A549 (cell line): ENCODE measurements at regions not wholly inside any gene's neighbourhood (a gene's known extent, or its start where the extent isn't known, plus 50 kb on each side); places are given as distances from the start of the nearest gene placed in this dataset.
A peak's percentile ranks its signal among the peaks of the same experiment; 100 is the strongest.

Experiments used
- ATAC-seq, 2 experiments: fragments of 200-7000 bp in 1 of 2; fragments of >200 bp in 1 of 2; cut with Nextera tagmentation in 1 of 2; cut with Tn5 transposase in 1 of 2; 3 replicates each; pipeline versions ENCODE4 v1.8.0 to v1.9.1; 2018 to 2020; ENCODE audit warnings: mild to moderate bottlenecking in 1 of 2, moderate library complexity in 1 of 2
- CTCF ChIA-PET: fragments of 300-600 bp; sonication (Branson Sonifier 250); formaldehyde crosslinking; extraction: SDS; loops from one replicate; lab custom pipeline; 2021; ENCODE audit warnings: antibody characterized with exemption, inconsistent platforms; lab: Yijun Ruan, JAX
- POLR2A ChIA-PET: fragments of 350-600 bp; formaldehyde crosslinking; extraction: SDS; loops from one replicate; lab custom pipeline; 2021; ENCODE audit warnings: antibody characterized with exemption, inconsistent platforms; lab: Yijun Ruan, JAX
- DNase-seq, 2 experiments: peaks; one replicate each; pipeline versions ENCODE4 v3.0.0 to v3.0.0-alpha.2; 2011 to 2016; ENCODE audit warnings: low read depth in 1 of 2, low spot score in 1 of 2
- FAIRE-seq: peaks from 2 replicates; lab custom pipeline; 2011; peaks lifted over from hg19 to GRCh38; lab: Jason Lieb, UNC
- H3K27ac ChIP-seq, 2 experiments: fragments of >200 bp; sonication (Bioruptor Twin); formaldehyde crosslinking; 3 replicates each; pipeline ENCODE4 v1.5.1; 2016 to 2017
- H3K4me1 ChIP-seq: fragments of >200 bp; sonication (Bioruptor Twin); formaldehyde crosslinking; 3 replicates; pipeline ENCODE4 v1.6.1; 2016
- H3K4me2 ChIP-seq: fragments of >200 bp; sonication (Bioruptor Twin); formaldehyde crosslinking; 3 replicates; pipeline ENCODE4 v1.6.1; 2016
- H3K4me3 ChIP-seq: fragments of >200 bp; sonication (Bioruptor Twin); formaldehyde crosslinking; 3 replicates; pipeline ENCODE4 v1.5.1; 2016
- H3K9me3 ChIP-seq: fragments of >200 bp; sonication (Bioruptor Twin); formaldehyde crosslinking; 3 replicates; pipeline ENCODE4 v1.6.1; 2016
- BHLHE40 ChIP-seq: IDR thresholded peaks from 2 replicates; pipeline ENCODE4 v1.6.1; 2012; ENCODE audit warnings: low read depth, low read length, inconsistent platforms
- CBX2 ChIP-seq: fragments of 200-600 bp; sonication (generic); IDR thresholded peaks from 2 replicates; pipeline ENCODE4 v1.6.1; 2016; ENCODE audit warnings: low read depth, mild to moderate bottlenecking, borderline replicate concordance
- CHD2 ChIP-seq: fragments of 150-350 bp; IDR thresholded peaks from 2 replicates; pipeline ENCODE4 v1.6.1; 2014; ENCODE audit warnings: low read length; ENCODE audit not compliant: partially characterized antibody
- CHD4 ChIP-seq: fragments of 200-600 bp; sonication (generic); IDR thresholded peaks from 2 replicates; pipeline ENCODE4 v1.6.1; 2016; ENCODE audit warnings: antibody characterized with exemption, mild to moderate bottlenecking, borderline replicate concordance
- CTCF ChIP-seq: fragments of >200 bp; sonication (Bioruptor Twin); formaldehyde crosslinking; IDR thresholded peaks from 3 replicates; pipeline ENCODE4 v1.5.1; 2016
- EHMT2 ChIP-seq: fragments of 200-600 bp; sonication (generic); IDR thresholded peaks from 2 replicates; pipeline ENCODE4 v1.6.1; 2016; ENCODE audit warnings: antibody characterized with exemption, low read depth, mild to moderate bottlenecking, moderate library complexity
- ELK1 ChIP-seq: fragments of 150-350 bp; IDR thresholded peaks from 2 replicates; pipeline ENCODE4 v1.6.1; 2014; ENCODE audit warnings: low read depth, mild to moderate bottlenecking, low read length
- FOSB ChIP-seq: fragments of 250-450 bp; sonication (Bioruptor Pico); IDR thresholded peaks from 2 replicates; pipeline ENCODE4 v1.5.0; 2020; ENCODE audit warnings: mild to moderate bottlenecking, moderate library complexity
- HDAC2 ChIP-seq: fragments of 200-600 bp; sonication (generic); IDR thresholded peaks from 2 replicates; pipeline ENCODE4 v1.6.1; 2016
- HMGXB4 ChIP-seq: fragments of 250-450 bp; sonication (Bioruptor Pico); IDR thresholded peaks from 2 replicates; pipeline ENCODE4 v1.5.0; 2021; ENCODE audit warnings: mild to moderate bottlenecking, moderate library complexity, borderline replicate concordance
- HOXA7 ChIP-seq: fragments of 250-450 bp; sonication (Bioruptor Pico); IDR thresholded peaks from 2 replicates; pipeline ENCODE4 v1.5.0; 2020; ENCODE audit warnings: mild to moderate bottlenecking, moderate library complexity
- KDM1A ChIP-seq: fragments of 200-600 bp; sonication (generic); IDR thresholded peaks from 2 replicates; pipeline ENCODE4 v1.6.1; 2016; ENCODE audit warnings: low read depth, mild to moderate bottlenecking
- MAFK ChIP-seq: fragments of 450-650 bp; IDR thresholded peaks from 2 replicates; pipeline ENCODE4 v1.6.1; 2014; ENCODE audit not compliant: partially characterized antibody
- MAZ ChIP-seq: fragments of 150-350 bp; IDR thresholded peaks from 2 replicates; pipeline ENCODE4 v1.6.1; 2014; ENCODE audit warnings: antibody characterized with exemption, low read depth, low read length, borderline replicate concordance
- MYC ChIP-seq: IDR thresholded peaks from 2 replicates; pipeline ENCODE4 v1.6.1; 2012; ENCODE audit warnings: mild to moderate bottlenecking, inconsistent platforms, low read length, improper control_type of control experiment, borderline replicate concordance
- NFE2L2 ChIP-seq: fragments of 150-350 bp; conservative IDR thresholded peaks from 2 replicates; pipeline ENCODE4 v1.6.1; 2014; ENCODE audit warnings: low read length
- NPAS2 ChIP-seq: fragments of 250-450 bp; sonication (Bioruptor Pico); IDR thresholded peaks from 2 replicates; pipeline ENCODE4 v1.8.0; 2022; ENCODE audit warnings: mild to moderate bottlenecking, moderate library complexity, borderline replicate concordance
- NR3C1 ChIP-seq: fragments of >200 bp; sonication (Bioruptor Twin); formaldehyde crosslinking; IDR thresholded peaks from 3 replicates; pipeline ENCODE4 v1.6.1; 2017
- PHF8 ChIP-seq: fragments of 200-600 bp; sonication (generic); IDR thresholded peaks from 2 replicates; pipeline ENCODE4 v1.6.1; 2016; ENCODE audit warnings: low read depth, mild to moderate bottlenecking, antibody characterized with exemption, moderate library complexity, borderline replicate concordance
- POLR2A ChIP-seq: IDR thresholded peaks from 2 replicates; pipeline ENCODE4 v1.6.1; 2012; ENCODE audit warnings: mild to moderate bottlenecking, low read length
- RAD21 ChIP-seq, 2 experiments: fragments of >200 bp in 1 of 2; sonication (Bioruptor Twin) in 1 of 2; formaldehyde crosslinking in 1 of 2; IDR thresholded peaks in 1 of 2; conservative IDR thresholded peaks in 1 of 2; 2 replicates in 1 of 2; 3 replicates in 1 of 2; pipeline ENCODE4 v1.6.1; 2012 to 2018; ENCODE audit warnings: inconsistent platforms in 1 of 2
- RARB ChIP-seq: fragments of 250-450 bp; sonication (Bioruptor Pico); IDR thresholded peaks from 2 replicates; pipeline ENCODE4 v1.8.0; 2021; ENCODE audit warnings: mild to moderate bottlenecking, moderate library complexity
- RCOR1 ChIP-seq: fragments of 150-350 bp; IDR thresholded peaks from 2 replicates; pipeline ENCODE4 v1.6.1; 2014; ENCODE audit warnings: antibody characterized with exemption, low read length, low read depth
- RFX5 ChIP-seq: fragments of 450-650 bp; IDR thresholded peaks from 2 replicates; pipeline ENCODE4 v1.7.1; 2014; ENCODE audit warnings: antibody characterized with exemption, mild to moderate bottlenecking, moderate library complexity
- RNF2 ChIP-seq: fragments of 200-600 bp; sonication (generic); IDR thresholded peaks from 2 replicates; pipeline ENCODE4 v1.6.1; 2016; ENCODE audit warnings: low read depth, mild to moderate bottlenecking, antibody characterized with exemption, moderate library complexity, borderline replicate concordance
- SMC3 ChIP-seq: fragments of >200 bp; sonication (Bioruptor Twin); formaldehyde crosslinking; IDR thresholded peaks from 3 replicates; pipeline ENCODE4 v1.6.1; 2018; ENCODE audit warnings: inconsistent platforms
- SREBF2 ChIP-seq: fragments of 450-650 bp; IDR thresholded peaks from 2 replicates; pipeline ENCODE4 v1.6.1; 2014; ENCODE audit warnings: mild to moderate bottlenecking, moderate library complexity
- ZFP36 ChIP-seq: fragments of 450-650 bp; IDR thresholded peaks from 2 replicates; pipeline ENCODE4 v1.6.1; 2014; ENCODE audit warnings: borderline replicate concordance; ENCODE audit not compliant: partially characterized antibody
- ZNF302 ChIP-seq: fragments of 250-450 bp; sonication (Bioruptor Pico); IDR thresholded peaks from 2 replicates; pipeline ENCODE4 v1.9.0; 2021; ENCODE audit warnings: inconsistent platforms, mild to moderate bottlenecking, moderate library complexity
- ZSCAN20 ChIP-seq: fragments of 250-450 bp; sonication (Bioruptor Pico); IDR thresholded peaks from 2 replicates; pipeline ENCODE4 v1.8.0; 2022; ENCODE audit warnings: mild to moderate bottlenecking, moderate library complexity
- WGBS: methylation state at CpG from one replicate; pipeline ENCODE4 v1.1.6; 2017; ENCODE audit errors: missing lambda C conversion rate; 5-methylcytosine and 5-hydroxymethylcytosine counted together
- TF ChIP-seq, protein P1 (sequence below): fragments of >200 bp; sonication (Bioruptor Twin); formaldehyde crosslinking; IDR thresholded peaks from 2 replicates; pipeline ENCODE4 v1.6.1; 2016

- no peak for TF ChIP-seq CHD4
- no peak for TF ChIP-seq PHF8
- no peak for TF ChIP-seq CHD2
- TF ChIP-seq RARB = no peak
- TF ChIP-seq RAD21 (conservative IDR thresholded peaks at IDR 0.05 in 1 of 2, IDR thresholded peaks at IDR 0.05 in 1 of 2) = peak; percentile 67 to 73
- TF ChIP-seq HDAC2 = no peak
- TF ChIP-seq, protein P1, sequence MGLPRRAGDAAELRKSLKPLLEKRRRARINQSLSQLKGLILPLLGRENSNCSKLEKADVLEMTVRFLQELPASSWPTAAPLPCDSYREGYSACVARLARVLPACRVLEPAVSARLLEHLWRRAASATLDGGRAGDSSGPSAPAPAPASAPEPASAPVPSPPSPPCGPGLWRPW = no peak
- TF ChIP-seq RCOR1 = no peak
- TF ChIP-seq RFX5 = no peak
- TF ChIP-seq CTCF = peak; percentile 70
- no peak for TF ChIP-seq BHLHE40
- no peak for TF ChIP-seq RNF2
- TF ChIP-seq KDM1A = no peak
- TF ChIP-seq SMC3 = peak; percentile 57
- TF ChIP-seq HMGXB4 (CRISPR knock-in tag) = no peak
- TF ChIP-seq HOXA7 = no peak
- ATAC-seq (peak; percentile 57 to 88; a peak in 4 of 6 replicates), DNase-seq (peak; percentile 34 to 55), FAIRE-seq (peak; percentile 28)
- Histone ChIP-seq H3K4me1 (no peaks in the 10 kb centered on the region), H3K9me3 (no peaks in the 10 kb centered on the region), H3K27ac (no peak overlapping the region), H3K4me2 (no peak overlapping the region), H3K4me3 (no peak overlapping the region)
- CTCF ChIA-PET = interaction anchor here (0.6 to 3.4 kb wide), 21 partner anchors 11 to 370 kb away, joined by 3 to 35 read pairs (median 4); no protein-coding TSS in a partner anchor
- POLR2A ChIA-PET = no interaction called here
- 0% methylated on average over 2 of the region's 2 CpGs for WGBS
Measured at GRCh38 chr12:54701940-54702592, 53.9 kb upstream of the DCD start.

GRCh38 chr12:54700849-54701248, 52.7 kb upstream of the DCD start:
- H3K4me2 ChIP-seq = no peak overlapping the region
- TF ChIP-seq POLR2A (no peak), MYC (no peak), HOXA7 (no peak), CBX2 (no peak), MAZ (no peak), RNF2 (no peak), ZSCAN20 (no peak), ZFP36 (no peak), NR3C1 (no peak), NFE2L2 (no peak), ZNF302 (CRISPR knock-in tag) (no peak), SREBF2 (no peak), CHD4 (no peak), FOSB (CRISPR knock-in tag) (no peak), NPAS2 (CRISPR knock-in tag) (no peak), ELK1 (no peak), EHMT2 (no peak), MAFK (no peak)
- TF ChIP-seq, protein P1 = no peak
- TF ChIP-seq, all 56 proteins: peak for 0
- Histone ChIP-seq H3K4me1 (no peaks in the 10 kb centered on the region), H3K4me3 (no peak overlapping the region), H3K9me3 (no peaks in the 10 kb centered on the region), H3K27ac (no peak overlapping the region)
- ChIA-PET POLR2A (no interaction called here), CTCF (interaction anchor here (1.2 to 3.4 kb wide), 8 partner anchors 10 to 263 kb away, joined by 4 to 35 read pairs (median 6); no protein-coding TSS in a partner anchor)
- DNase-seq = no peak
- no peak for ATAC-seq
- WGBS = 17% methylated on average over 2 of the region's 2 CpGs
- FAIRE-seq = no peak
